IMR-90 (cell line): ENCODE measurements at regions not wholly inside any gene's neighbourhood (a gene's known extent, or its start where the extent isn't known, plus 50 kb on each side); places are given as distances from the start of the nearest gene placed in this dataset.

Experiments used
- ATAC-seq: fragments of 200-7000 bp; cut with Tn5 transposase; 2 replicates; pipeline ENCODE4 v1.9.1; 2020; ENCODE audit warnings: low read depth, mild to moderate bottlenecking, moderate library complexity
- BruUV-seq: library from RNA; stranded (reverse); fragments of 400-500 nt; replicated peaks from 2 replicates; lab custom pipeline; 2021; lab: Mats Ljungman, UMichigan
- CTCF ChIA-PET: fragments of 300-600 bp; formaldehyde crosslinking; extraction: SDS; loops from one replicate; lab custom pipeline; 2021; ENCODE audit warnings: antibody characterized with exemption; lab: Yijun Ruan, JAX
- POLR2A ChIA-PET: fragments of 300-600 bp; sonication (Branson Sonifier 250); formaldehyde crosslinking; loops from one replicate; lab custom pipeline; 2022; ENCODE audit warnings: antibody characterized with exemption; ENCODE audit not compliant: unreplicated experiment; lab: Charles Lee
- DNase-seq: peaks from one replicate; pipeline ENCODE4 v3.0.0; 2013
- H2AFZ ChIP-seq: replicated peaks from 2 replicates; pipeline ENCODE3; 2013; ENCODE audit warnings: low read length, mild to moderate bottlenecking; ENCODE audit not compliant: poor library complexity
- H2AK5ac ChIP-seq: 2 replicates; pipeline ENCODE4 v1.6.1; 2013; ENCODE audit warnings: low read depth, low read length, inconsistent platforms
- H2AK9ac ChIP-seq: replicated peaks from 2 replicates; pipeline ENCODE3; 2013; ENCODE audit warnings: mild to moderate bottlenecking, low read depth, low read length, moderate library complexity; ENCODE audit not compliant: poor library complexity
- H2BK120ac ChIP-seq: 2 replicates; pipeline ENCODE4 v1.6.1; 2013; ENCODE audit warnings: low read depth, low read length, inconsistent platforms
- H2BK15ac ChIP-seq: 3 replicates; pipeline ENCODE4 v1.6.1; 2013; ENCODE audit warnings: low read depth, low read length, inconsistent platforms
- H2BK20ac ChIP-seq: 2 replicates; pipeline ENCODE4 v1.6.1; 2013; ENCODE audit warnings: low read depth, mild to moderate bottlenecking, inconsistent platforms, low read length, moderate library complexity
- H2BK5ac ChIP-seq: 2 replicates; pipeline ENCODE4 v1.6.1; 2013; ENCODE audit warnings: mild to moderate bottlenecking, low read depth, low read length, inconsistent platforms; ENCODE audit not compliant: poor library complexity, severe bottlenecking
- H3K14ac ChIP-seq: replicated peaks from 2 replicates; pipeline ENCODE4 v1.6.1; 2013; ENCODE audit warnings: low read depth, low read length, inconsistent platforms
- H3K18ac ChIP-seq: 2 replicates; pipeline ENCODE4 v1.6.1; 2013; ENCODE audit warnings: low read depth, low read length, control low read depth
- H3K23ac ChIP-seq: 2 replicates; pipeline ENCODE4 v1.6.1; 2013; ENCODE audit warnings: low read depth, low read length, inconsistent platforms
- H3K27ac ChIP-seq: 2 replicates; pipeline ENCODE4 v1.5.1; 2013; ENCODE audit warnings: mild to moderate bottlenecking, control low read depth, low read length; ENCODE audit not compliant: insufficient read depth
- H3K27me3 ChIP-seq: 2 replicates; pipeline ENCODE4 v1.6.1; 2013; ENCODE audit warnings: low read length; ENCODE audit not compliant: control insufficient read depth, insufficient read depth
- H3K36me3 ChIP-seq: 2 replicates; pipeline ENCODE4 v1.6.1; 2013; ENCODE audit warnings: low read length, mixed read lengths; ENCODE audit not compliant: control insufficient read depth, insufficient read depth
- H3K4ac ChIP-seq: 2 replicates; pipeline ENCODE4 v1.6.1; 2013; ENCODE audit warnings: low read depth, low read length, inconsistent platforms
- H3K4me1 ChIP-seq: 2 replicates; pipeline ENCODE4 v1.6.1; 2013; ENCODE audit warnings: low read length, mixed read lengths; ENCODE audit not compliant: control insufficient read depth, insufficient read depth
- H3K4me2 ChIP-seq: 2 replicates; pipeline ENCODE4 v1.6.1; 2013; ENCODE audit warnings: low read depth, mild to moderate bottlenecking, control low read depth, low read length, moderate library complexity
- H3K4me3 ChIP-seq: 2 replicates; pipeline ENCODE4 v1.5.1; 2013; ENCODE audit warnings: low read depth, mild to moderate bottlenecking, control low read depth, low read length, moderate library complexity; ENCODE audit not compliant: insufficient read depth
- H3K56ac ChIP-seq: 2 replicates; pipeline ENCODE4 v1.6.1; 2013; ENCODE audit warnings: low read length, inconsistent platforms; ENCODE audit not compliant: insufficient read depth; ENCODE audit errors: extremely low read depth
- H3K79me1 ChIP-seq, 2 experiments: 2 replicates each; pipeline ENCODE4 v1.6.1; 2013; ENCODE audit warnings: low read length in 2 of 2, inconsistent platforms in 1 of 2, low read depth in 1 of 2
- H3K9ac ChIP-seq: 2 replicates; pipeline ENCODE4 v1.6.1; 2013; ENCODE audit warnings: low read depth, low read length, control low read depth
- H3K9me1 ChIP-seq: 2 replicates; pipeline ENCODE4 v1.6.1; 2013; ENCODE audit warnings: low read length, inconsistent platforms; ENCODE audit not compliant: insufficient read depth
- H3K9me3 ChIP-seq: 2 replicates; pipeline ENCODE4 v1.6.1; 2013; ENCODE audit warnings: low read length; ENCODE audit not compliant: control insufficient read depth, insufficient read depth
- H4K20me1 ChIP-seq: 2 replicates; pipeline ENCODE4 v1.6.1; 2013; ENCODE audit warnings: low read length, inconsistent platforms; ENCODE audit not compliant: insufficient read depth
- H4K5ac ChIP-seq: 2 replicates; pipeline ENCODE4 v1.6.1; 2013; ENCODE audit warnings: mild to moderate bottlenecking, low read depth, low read length, control low read depth
- H4K8ac ChIP-seq, 2 experiments: 2 replicates each; pipeline ENCODE4 v1.6.1; 2013; ENCODE audit warnings: low read depth in 2 of 2, low read length in 2 of 2, control low read depth in 1 of 2, inconsistent platforms in 1 of 2
- H4K91ac ChIP-seq: 2 replicates; pipeline ENCODE4 v1.6.1; 2013; ENCODE audit warnings: low read depth, low read length, inconsistent platforms; ENCODE audit not compliant: insufficient read depth
- BHLHE40 ChIP-seq: fragments of 150-350 bp; IDR thresholded peaks from 2 replicates; pipeline ENCODE4 v1.6.1; 2016; ENCODE audit warnings: mild to moderate bottlenecking, low read depth, low read length
- CEBPB ChIP-seq: IDR thresholded peaks from 2 replicates; pipeline ENCODE4 v1.6.1; 2012; ENCODE audit warnings: low read depth, low read length, improper control_type of control experiment
- CHD1 ChIP-seq: IDR thresholded peaks from 2 replicates; pipeline ENCODE4 v1.6.1; 2012; ENCODE audit warnings: low read depth, low read length, improper control_type of control experiment
- CTCF ChIP-seq: conservative IDR thresholded peaks from 2 replicates; pipeline ENCODE4 v1.5.1; 2012; ENCODE audit warnings: mild to moderate bottlenecking, low read depth, low read length, improper control_type of control experiment
- FOS ChIP-seq: fragments of 150-350 bp; IDR thresholded peaks from 2 replicates; pipeline ENCODE4 v1.6.1; 2016; ENCODE audit warnings: low read depth, low read length
- MAZ ChIP-seq: IDR thresholded peaks from 2 replicates; pipeline ENCODE4 v1.6.1; 2012; ENCODE audit warnings: low read depth, mild to moderate bottlenecking, low read length, improper control_type of control experiment, moderate library complexity, borderline replicate concordance
- NFE2L2 ChIP-seq: fragments of 150-350 bp; IDR thresholded peaks from 2 replicates; pipeline ENCODE4 v1.6.1; 2016; ENCODE audit warnings: low read depth, mild to moderate bottlenecking, low read length
- POLR2A ChIP-seq: IDR thresholded peaks from 2 replicates; pipeline ENCODE4 v1.6.1; 2012; ENCODE audit warnings: mild to moderate bottlenecking, low read depth, low read length
- RAD21 ChIP-seq: IDR thresholded peaks from 2 replicates; pipeline ENCODE4 v1.6.1; 2012; ENCODE audit warnings: low read length, improper control_type of control experiment
- RFX5 ChIP-seq: IDR thresholded peaks from 2 replicates; pipeline ENCODE4 v1.8.0; 2012; ENCODE audit warnings: low read depth, mild to moderate bottlenecking, low read length, moderate library complexity
- SMC3 ChIP-seq: fragments of 150-350 bp; IDR thresholded peaks from 2 replicates; pipeline ENCODE4 v1.6.1; 2016; ENCODE audit warnings: low read depth, mild to moderate bottlenecking, antibody characterized with exemption, low read length, moderate library complexity
- USF2 ChIP-seq: fragments of 150-350 bp; IDR thresholded peaks from 2 replicates; pipeline ENCODE4 v1.6.1; 2017; ENCODE audit warnings: mild to moderate bottlenecking, antibody characterized with exemption, low read length, low read depth
- WGBS, 2 experiments: methylation state at CpG; one replicate each; pipeline versions ENCODE4 v1.1.5 to v1.1.7; 2013; ENCODE audit warnings: missing lambda C conversion rate in 2 of 2; ENCODE audit not compliant: insufficient read length in 1 of 2; ENCODE audit errors: extremely low coverage in 2 of 2; 5-methylcytosine and 5-hydroxymethylcytosine counted together
- dilution Hi-C: fragments of 300-500 bp; cut with HindIII; formaldehyde crosslinking; loops from one replicate; pipeline ENCODE4 v1.14.3; 2018; ENCODE audit warnings: low sequenced_read_pairs; ENCODE audit not compliant: unreplicated experiment
- in situ Hi-C: fragments of 300-500 bp; cut with MboI; formaldehyde crosslinking; loops from 3 replicates; pipeline ENCODE4 v1.14.3; 2019; ENCODE audit warnings: low sequenced_read_pairs, inconsistent platforms, mixed read lengths
- intact Hi-C: fragments of 100-400 bp; cut with micrococcal nuclease; formaldehyde crosslinking; loops from 2 replicates; pipeline ENCODE4 v1.10.0; 2022

GRCh38 chr7:57385668-57386067 is 64.3 kb upstream of the ZNF716 start:
- Histone ChIP-seq H3K56ac (no peak overlapping the region), H3K9me3 (peaks cover 41% of the 10 kb centered on the region), H3K27me3 (no peaks in the 10 kb centered on the region), H3K4me2 (no peak overlapping the region), H3K79me1 (no peaks in the 10 kb centered on the region), H4K20me1 (no peaks in the 10 kb centered on the region), H3K9ac (no peak overlapping the region), H2AFZ (no peak overlapping the region), H3K27ac (no peak overlapping the region), H3K4me3 (no peak overlapping the region), H2BK5ac (no peak overlapping the region), H4K91ac (no peak overlapping the region), H2BK15ac (no peak overlapping the region), H3K9me1 (no peaks in the 10 kb centered on the region), H2AK5ac (no peak overlapping the region), H3K14ac (no peak overlapping the region), H3K36me3 (no peaks in the 10 kb centered on the region), H3K18ac (no peak overlapping the region), H3K4me1 (no peaks in the 10 kb centered on the region), H2BK20ac (no peak overlapping the region), H4K8ac (no peak overlapping the region), H2AK9ac (no peak overlapping the region), H2BK120ac (no peak overlapping the region), H3K23ac (no peak overlapping the region), H4K5ac (no peak overlapping the region), H3K4ac (no peak overlapping the region)
- 83% methylated on average over 2 of the region's 5 CpGs; no CpG with 5 or more reads in 1 of the 2 experiments for WGBS, 2 experiments
- ChIA-PET CTCF (no interaction called here), POLR2A (no interaction called here)
- no TSS peak for BruUV-seq
- in situ Hi-C loops = no loop called here
- DNase-seq (no peak), ATAC-seq (no peak)
- dilution Hi-C loops = no loop called here
- intact Hi-C loops = no loop called here
- TF ChIP-seq RFX5 (no peak), USF2 (no peak), SMC3 (no peak), BHLHE40 (no peak), RAD21 (no peak), NFE2L2 (no peak), CHD1 (no peak), CTCF (no peak), FOS (no peak), POLR2A (no peak), CEBPB (no peak), MAZ (no peak)
